Activated CD4-positive, alpha-beta T cell treated with anti-CD3 and anti-CD28 coated beads, Interleukin-2, amount 50 U/mL, for 4 hours (primary cell): ENCODE measurements at regions not wholly inside any gene's neighbourhood (a gene's known extent, or its start where the extent isn't known, plus 50 kb on each side); places are given as distances from the start of the nearest gene placed in this dataset.

Experiments
- DNase-seq, 2 experiments: peaks; one replicate each; pipeline ENCODE4 v3.0.0-alpha.2; 2020

- DNase-seq = no peak
Observed at GRCh38 chr15:95298729-95299128, 1031.8 kb upstream of the NR2F2 start.

- DNase-seq = no peak
Observed at GRCh38 chr15:95300958-95301357, 1029.5 kb upstream of the NR2F2 start.

DNA sequence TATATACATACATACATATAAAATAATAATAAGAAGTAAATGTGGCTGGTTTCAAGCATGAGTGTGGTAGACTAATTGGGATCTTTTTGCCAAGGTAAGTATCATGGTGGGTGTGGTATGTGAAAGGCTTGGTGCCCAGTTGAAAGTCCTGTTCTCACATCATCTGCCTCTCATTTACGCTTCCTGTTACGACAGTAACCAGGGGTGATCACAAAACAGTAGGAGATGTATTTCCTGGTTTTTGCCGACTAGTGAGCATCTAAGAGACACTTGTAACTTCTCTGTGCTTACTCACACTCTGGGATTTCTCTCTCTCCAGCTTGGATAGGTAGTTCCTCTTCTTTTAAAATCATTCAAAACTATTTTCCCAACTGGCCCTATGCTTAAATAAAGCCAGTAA is 1028.3 kb upstream of the NR2F2 start:
- no peak for DNase-seq

- no peak for DNase-seq
Observed at GRCh38 chr15:95302809-95303208, 1027.7 kb upstream of the NR2F2 start.

- no peak for DNase-seq
Observed at GRCh38 chr15:95303713-95304112, 1026.8 kb upstream of the NR2F2 start.

- DNase-seq = no peak
Observed at GRCh38 chr15:95304151-95304946, 1026.2 kb upstream of the NR2F2 start.

DNA sequence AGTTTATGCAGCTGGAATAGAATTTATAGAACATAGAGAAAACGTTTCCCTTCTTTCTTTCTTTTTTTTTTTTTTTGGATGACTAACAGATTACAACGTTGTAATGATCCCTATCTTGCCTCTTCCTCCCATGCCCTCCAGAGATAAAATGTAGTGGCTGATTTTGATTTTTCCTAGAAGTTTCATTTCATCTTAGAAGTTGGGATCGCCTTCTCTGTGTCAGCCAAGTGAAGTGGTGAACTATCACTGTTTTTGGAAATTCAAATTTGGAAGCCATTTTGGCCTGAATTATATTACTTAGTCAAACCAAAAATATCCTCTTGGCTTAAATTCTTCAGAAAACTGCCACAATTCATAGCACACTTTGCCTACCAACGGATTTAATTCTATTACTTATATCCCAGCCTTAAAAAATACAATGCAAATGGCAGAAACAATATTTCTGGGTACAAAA is 1025.5 kb upstream of the NR2F2 start:
- DNase-seq = no peak

GRCh38 chr15:95307115-95307514 is 1023.4 kb upstream of the NR2F2 start:
- no peak for DNase-seq

- no peak for DNase-seq
Observed at GRCh38 chr15:95319242-95319641, 1011.3 kb upstream of the NR2F2 start.

DNA sequence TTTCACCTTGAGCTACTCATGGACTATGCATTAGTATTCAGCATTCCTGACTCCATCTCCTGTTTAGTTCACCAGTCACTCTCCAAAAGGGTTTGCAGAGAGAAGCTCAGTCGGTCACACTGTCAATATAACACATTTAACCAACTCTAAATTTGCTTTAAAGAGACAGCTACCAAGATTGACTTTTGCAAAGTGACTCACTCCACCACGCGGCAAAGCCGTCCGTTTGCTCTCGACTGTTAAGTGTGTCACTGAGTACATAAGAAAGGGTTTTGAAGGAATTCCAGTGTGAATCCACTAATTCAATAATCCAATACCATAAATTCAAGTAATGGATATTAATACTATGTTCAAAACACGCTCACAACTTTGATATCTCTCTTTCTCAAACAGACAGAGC is 1006.7 kb upstream of the NR2F2 start:
- DNase-seq = no peak

DNA sequence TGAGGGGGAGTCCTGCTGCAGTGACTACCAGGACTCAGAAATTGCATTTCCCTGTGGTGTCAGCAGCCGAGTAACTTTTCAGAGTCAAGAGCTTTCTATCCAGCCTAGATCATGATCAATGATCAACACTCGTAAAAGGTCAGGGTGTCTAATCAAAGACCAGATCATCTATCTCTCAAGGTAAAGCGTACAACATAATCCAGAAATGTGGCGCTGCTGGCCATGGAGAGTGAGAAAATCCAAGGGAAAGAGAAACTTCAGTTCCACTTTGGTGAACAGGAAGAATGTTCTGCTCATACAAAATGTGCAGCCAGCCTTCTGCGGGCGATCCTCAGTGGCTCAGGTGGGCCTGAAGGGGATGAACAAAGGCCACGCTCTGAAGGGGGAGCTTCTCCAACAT is 1005.8 kb upstream of the NR2F2 start:
- no peak for DNase-seq

DNA sequence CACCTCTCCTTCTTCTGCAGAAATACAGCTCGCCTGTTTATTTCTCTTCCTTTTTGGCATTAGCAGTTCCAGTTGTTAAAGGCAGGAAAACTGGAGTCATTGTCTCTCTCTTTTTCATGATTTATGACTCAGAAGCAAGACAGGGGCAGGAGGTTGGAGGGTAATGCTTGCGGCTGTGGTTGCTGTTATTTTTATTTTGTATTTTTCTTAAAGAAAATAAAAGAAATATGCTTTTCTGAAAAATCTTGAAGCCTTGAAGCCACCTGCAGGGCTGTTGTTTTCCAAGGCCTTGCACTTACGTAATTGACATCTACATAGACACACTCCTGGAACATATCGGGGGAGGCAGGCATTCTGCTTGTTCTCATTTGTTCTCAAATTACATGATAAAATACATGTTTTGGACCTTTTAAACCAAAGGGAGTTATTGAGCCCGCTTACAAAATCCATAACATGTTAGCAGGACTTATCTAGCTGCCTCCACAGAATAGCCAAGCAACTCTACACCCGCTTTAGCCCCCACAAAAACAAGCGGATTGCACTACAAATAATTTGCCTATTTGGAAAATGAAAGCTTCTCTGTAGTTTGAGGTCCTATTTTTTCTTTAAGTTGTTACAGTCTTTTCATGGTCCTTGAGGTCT is 1004.6 kb upstream of the NR2F2 start:
- no peak for DNase-seq

DNA sequence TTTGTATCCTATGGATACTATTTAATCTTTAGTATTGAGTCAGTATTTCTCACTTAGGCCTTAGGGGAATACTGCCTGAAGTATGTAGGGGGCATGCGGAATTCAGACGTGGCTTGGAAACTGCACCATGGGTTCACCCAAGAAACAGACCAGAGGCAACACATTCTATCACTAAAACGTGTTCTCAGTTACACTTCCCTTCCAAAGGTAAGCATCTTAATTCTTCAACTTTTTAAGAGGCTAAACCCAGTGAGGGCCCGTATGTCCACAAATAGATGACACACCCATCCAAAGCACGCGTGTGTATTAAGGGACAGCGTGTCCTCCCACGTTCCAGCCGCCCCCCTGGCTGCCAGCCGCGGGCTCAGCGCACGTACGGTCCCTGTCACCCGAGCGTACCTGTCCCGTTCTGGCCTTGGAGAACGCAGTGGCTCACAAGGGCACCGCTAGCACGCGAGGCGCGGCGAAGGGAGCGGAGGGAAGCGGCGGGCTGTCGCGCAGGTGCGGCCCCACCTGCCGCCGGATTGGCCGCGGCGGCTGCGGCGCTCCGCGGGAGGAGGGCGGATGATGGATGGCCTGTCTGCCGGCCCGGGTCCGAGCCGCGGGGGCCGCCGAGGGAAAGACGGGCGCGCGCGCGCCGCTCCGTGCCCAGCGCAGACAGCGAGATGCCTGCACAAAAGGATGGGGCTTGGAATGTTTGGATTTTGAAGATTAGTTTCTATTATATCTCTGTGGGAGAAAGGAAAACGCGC is 1003.9 kb upstream of the NR2F2 start:
- no peak for DNase-seq

- no peak for DNase-seq
Observed at GRCh38 chr15:95327183-95327525, 1003.3 kb upstream of the NR2F2 start.

DNA sequence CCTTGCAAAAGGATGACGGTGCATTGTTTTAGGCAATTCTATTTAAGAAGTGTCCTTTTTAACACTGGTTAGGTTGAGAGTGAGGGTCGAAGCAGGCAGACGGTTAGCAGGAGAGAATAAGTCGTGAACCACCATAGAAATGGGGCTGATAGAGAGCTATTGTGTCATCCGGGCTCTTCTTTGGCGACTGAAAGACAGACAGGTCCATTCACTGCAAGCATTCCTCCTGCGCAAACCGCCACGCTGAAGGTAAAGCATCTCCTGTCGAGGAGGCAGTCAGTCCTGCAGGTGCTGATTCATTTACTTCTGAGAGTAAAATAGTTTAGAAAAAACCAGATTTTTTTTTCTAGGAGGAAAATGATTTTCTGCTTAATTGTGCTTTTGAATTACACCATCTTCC is 1002.8 kb upstream of the NR2F2 start:
- no peak for DNase-seq

DNA sequence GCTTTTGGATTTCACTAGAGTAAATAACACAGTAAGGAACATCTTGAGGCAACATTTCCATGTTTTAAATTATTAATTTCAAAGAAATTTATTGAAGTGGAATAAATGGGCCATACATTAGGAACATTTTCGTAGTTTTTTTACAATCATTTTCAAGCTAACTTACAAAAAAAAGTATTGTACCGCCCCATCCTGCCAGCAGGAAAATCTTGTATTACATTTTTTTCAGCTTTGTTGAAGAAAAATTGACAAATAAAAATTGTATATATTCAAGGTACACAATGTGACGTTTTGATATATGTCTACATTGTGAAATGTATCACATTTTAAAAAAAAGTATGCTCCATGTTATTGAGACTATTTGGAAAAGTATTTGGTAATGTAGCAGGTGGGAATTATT is 1001.9 kb upstream of the NR2F2 start:
- no peak for DNase-seq

DNA sequence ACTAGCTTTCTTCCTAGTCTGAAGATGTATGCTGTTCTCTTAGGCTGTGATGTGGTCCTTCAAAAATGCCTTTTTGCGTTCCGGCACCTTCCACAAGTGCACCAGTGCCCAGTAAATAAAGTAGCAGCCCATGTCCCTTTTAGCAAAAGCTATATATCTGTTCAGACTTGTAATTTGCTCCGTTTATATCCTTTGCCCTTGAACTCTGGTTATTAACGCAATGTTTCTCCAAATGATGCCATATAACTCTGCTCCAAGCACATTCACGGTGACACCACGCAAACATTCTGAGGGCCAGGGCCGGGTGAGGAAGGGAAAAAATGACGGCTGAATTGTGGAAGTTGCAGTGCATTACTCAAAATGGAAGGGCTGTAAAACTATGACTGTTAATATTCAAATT is 1001.1 kb upstream of the NR2F2 start:
- no peak for DNase-seq

DNA sequence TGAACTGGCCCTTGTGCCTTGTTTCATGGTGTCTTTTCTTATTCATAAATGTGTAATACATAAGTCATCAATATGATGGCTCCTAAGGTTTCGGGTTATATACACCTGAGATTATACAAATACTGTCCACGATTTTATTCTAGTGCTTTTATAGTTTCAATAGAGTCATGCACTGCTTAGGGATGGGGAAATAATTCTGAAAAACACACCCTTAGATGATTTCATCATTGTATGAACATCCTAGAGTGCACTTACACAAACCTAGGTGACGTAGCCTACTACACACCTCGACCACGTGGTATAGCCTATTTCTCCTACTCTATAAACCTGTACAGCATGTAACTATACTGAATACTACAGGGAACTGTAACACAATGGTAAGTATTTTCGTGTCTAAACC is 988.8 kb upstream of the NR2F2 start:
- DNase-seq = no peak

- no peak for DNase-seq
Observed at GRCh38 chr15:95345867-95346266, 984.6 kb upstream of the NR2F2 start.

DNA sequence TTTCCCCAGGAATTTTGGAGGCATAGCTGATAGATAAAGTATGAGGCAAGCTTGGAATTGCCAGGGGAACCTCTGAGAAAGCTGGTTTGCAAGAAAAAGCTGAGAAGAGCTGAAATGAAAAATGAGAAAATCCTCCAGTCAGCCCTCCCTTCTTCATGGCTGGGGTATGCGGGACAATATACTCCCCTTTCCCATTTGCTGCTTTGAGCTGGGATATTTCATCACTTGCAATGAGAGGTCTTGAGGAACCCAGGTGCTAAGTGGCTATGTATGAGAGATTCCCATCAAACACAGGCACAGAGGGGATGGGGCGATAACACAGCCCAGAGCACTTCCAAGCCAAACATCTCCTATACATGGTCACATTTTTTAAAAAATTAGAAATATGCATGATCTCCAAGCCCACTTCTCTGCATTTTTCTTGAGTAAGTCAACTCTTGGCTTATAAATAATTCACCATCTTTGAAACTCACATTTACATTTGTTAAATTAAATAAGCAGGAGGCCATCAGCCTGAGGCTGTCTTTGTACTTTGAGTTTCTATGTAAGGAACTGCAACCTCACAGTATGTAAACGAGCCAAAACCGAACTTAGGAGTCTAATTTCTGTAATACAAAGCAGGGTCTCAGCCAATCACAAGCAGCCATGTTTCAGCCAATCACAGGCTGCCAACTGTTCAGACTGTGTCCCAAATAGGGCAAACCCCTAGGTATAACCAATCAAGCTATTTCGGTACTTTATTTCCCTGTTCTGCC is 983.6 kb upstream of the NR2F2 start:
- DNase-seq = no peak

GRCh38 chr15:95347837-95348236 is 982.7 kb upstream of the NR2F2 start:
- no peak for DNase-seq

DNA sequence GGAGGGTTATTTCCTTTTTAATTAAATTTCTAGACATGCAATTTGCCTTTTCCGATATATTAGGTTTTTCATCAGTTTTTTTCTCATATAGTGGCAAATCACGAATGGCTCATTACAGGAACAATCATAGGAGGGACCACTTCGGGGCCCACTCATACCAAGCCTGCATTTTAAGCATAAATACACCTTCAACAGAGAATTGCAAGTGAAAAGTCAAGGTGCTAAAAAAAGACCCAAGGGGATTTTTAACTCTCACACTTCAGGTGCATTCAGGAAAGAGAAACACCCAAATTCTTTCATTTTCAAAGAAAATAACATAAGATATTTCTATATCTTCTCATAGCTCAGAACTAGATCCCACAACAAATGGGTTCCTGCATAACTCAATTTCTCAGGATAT is 979.6 kb upstream of the NR2F2 start:
- no peak for DNase-seq

DNA sequence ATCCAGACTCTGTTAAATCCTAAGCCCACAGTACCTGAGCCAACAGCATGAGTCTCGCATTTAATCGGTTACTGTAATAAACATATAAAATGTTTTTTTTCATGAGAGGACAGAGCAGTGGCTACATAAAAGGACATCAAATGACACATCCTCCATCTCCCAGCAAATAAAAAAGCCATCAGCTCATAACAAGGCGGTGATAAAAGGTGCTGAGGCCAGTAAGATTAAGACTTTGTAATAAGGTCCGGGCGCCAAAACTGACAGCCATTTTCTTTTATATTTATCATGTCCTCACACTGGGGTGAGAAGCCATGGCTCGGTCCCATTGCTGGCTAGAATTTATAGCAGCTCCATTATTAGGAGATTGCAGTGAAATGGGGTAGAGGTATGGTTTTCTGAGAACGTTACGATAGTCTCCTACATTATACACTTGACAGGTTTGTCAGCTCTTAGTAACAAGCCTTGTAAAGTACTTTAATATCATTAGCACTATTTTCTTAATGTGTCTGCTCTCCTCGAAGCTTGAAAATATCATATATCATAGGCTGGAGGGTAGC is 977.8 kb upstream of the NR2F2 start:
- no peak for DNase-seq
